ENCODE measurements at regions not wholly inside any gene's neighbourhood (a gene's known extent, or its start where the extent isn't known, plus 50 kb on each side); places are given as distances from the start of the nearest gene placed in this dataset.
"Not testable (repeated sequence)": the region's sequence is repeated elsewhere in the genome, so short reads cannot be mapped to it uniquely, and the experiment has no call there.

- no peak overlapping the region for H3K9ac ChIP-seq (ENCODE audit: low read length in 2 of 2)
- H3K4me1 ChIP-seq (ENCODE audit: control insufficient read depth, insufficient read depth, low read length), result no peaks in the 10 kb centered on the region
- no peak overlapping the region for H3K27ac ChIP-seq (ENCODE audit: low read length)
- H3K27me3 ChIP-seq (ENCODE audit: control insufficient read depth in 1 of 2, insufficient read depth in 2 of 2, low read length in 2 of 2), result no peaks in the 10 kb centered on the region
- H3K4me3 ChIP-seq (ENCODE audit: low read length in 2 of 2), result no peak overlapping the region
- no peaks in the 10 kb centered on the region for H3K36me3 ChIP-seq (ENCODE audit: control insufficient read depth in 2 of 2, insufficient read depth in 2 of 2, low read length in 2 of 2)
- H3K9me3 ChIP-seq (ENCODE audit: control insufficient read depth in 2 of 2, low read length in 2 of 2), result no peaks in the 10 kb centered on the region
These were observed 240.8 kb downstream of the NPR3 start for GRCh38 chr5:32951878-32952277.

GRCh38 chr5:32952421-32952820 lies 241.3 kb downstream of the NPR3 start:
- not testable (repeated sequence) for H3K4me1 ChIP-seq (ENCODE audit: control insufficient read depth, insufficient read depth, low read length); H3K9ac ChIP-seq (ENCODE audit: low read length in 2 of 2); H3K4me3 ChIP-seq (ENCODE audit: low read length in 2 of 2); H3K36me3 ChIP-seq (ENCODE audit: control insufficient read depth in 2 of 2, insufficient read depth in 2 of 2, low read length in 2 of 2); H3K27me3 ChIP-seq (ENCODE audit: control insufficient read depth in 1 of 2, insufficient read depth in 2 of 2, low read length in 2 of 2); H3K27ac ChIP-seq (ENCODE audit: low read length); H3K9me3 ChIP-seq (ENCODE audit: control insufficient read depth in 2 of 2, low read length in 2 of 2)

- Histone ChIP-seq H3K27me3 (ENCODE audit: control insufficient read depth in 1 of 2, insufficient read depth in 2 of 2, low read length in 2 of 2) (no peaks in the 10 kb centered on the region), H3K4me1 (ENCODE audit: control insufficient read depth, insufficient read depth, low read length) (no peaks in the 10 kb centered on the region)
These were observed 242.6 kb downstream of the NPR3 start for GRCh38 chr5:32953694-32954093.

GRCh38 chr5:32955814-32956213 lies 244.7 kb downstream of the NPR3 start:
- Histone ChIP-seq H3K4me3 (ENCODE audit: low read length in 2 of 2) (no peak overlapping the region), H3K27me3 (ENCODE audit: control insufficient read depth in 1 of 2, insufficient read depth in 2 of 2, low read length in 2 of 2) (no peaks in the 10 kb centered on the region), H3K9ac (ENCODE audit: low read length in 2 of 2) (no peak overlapping the region), H3K4me1 (ENCODE audit: control insufficient read depth, insufficient read depth, low read length) (no peaks in the 10 kb centered on the region), H3K27ac (ENCODE audit: low read length) (no peak overlapping the region), H3K36me3 (ENCODE audit: control insufficient read depth in 2 of 2, insufficient read depth in 2 of 2, low read length in 2 of 2) (no peaks in the 10 kb centered on the region), H3K9me3 (ENCODE audit: control insufficient read depth in 2 of 2, low read length in 2 of 2) (no peaks in the 10 kb centered on the region)

More at GRCh38 chr5:32953694-32954093, 242.6 kb downstream of the NPR3 start:
- Histone ChIP-seq H3K27ac (ENCODE audit: low read length) (no peak overlapping the region), H3K4me3 (ENCODE audit: low read length in 2 of 2) (no peak overlapping the region), H3K36me3 (ENCODE audit: control insufficient read depth in 2 of 2, insufficient read depth in 2 of 2, low read length in 2 of 2) (no peaks in the 10 kb centered on the region), H3K9ac (ENCODE audit: low read length in 2 of 2) (no peak overlapping the region), H3K9me3 (ENCODE audit: control insufficient read depth in 2 of 2, low read length in 2 of 2) (no peaks in the 10 kb centered on the region)

- Histone ChIP-seq H3K4me3 (ENCODE audit: low read length in 2 of 2) (no peak overlapping the region), H3K36me3 (ENCODE audit: control insufficient read depth in 2 of 2, insufficient read depth in 2 of 2, low read length in 2 of 2) (no peaks in the 10 kb centered on the region), H3K9ac (ENCODE audit: low read length in 2 of 2) (no peak overlapping the region), H3K4me1 (ENCODE audit: control insufficient read depth, insufficient read depth, low read length) (no peaks in the 10 kb centered on the region), H3K27me3 (ENCODE audit: control insufficient read depth in 1 of 2, insufficient read depth in 2 of 2, low read length in 2 of 2) (no peaks in the 10 kb centered on the region), H3K9me3 (ENCODE audit: control insufficient read depth in 2 of 2, low read length in 2 of 2) (no peaks in the 10 kb centered on the region), H3K27ac (ENCODE audit: low read length) (no peak overlapping the region)
These were observed 249.4 kb downstream of the NPR3 start for GRCh38 chr5:32960340-32961058.

- no peak overlapping the region for H3K27ac ChIP-seq (ENCODE audit: low read length)
- H3K36me3 ChIP-seq (ENCODE audit: control insufficient read depth in 2 of 2, insufficient read depth in 2 of 2, low read length in 2 of 2), result no peaks in the 10 kb centered on the region
- no peaks in the 10 kb centered on the region for H3K27me3 ChIP-seq (ENCODE audit: control insufficient read depth in 1 of 2, insufficient read depth in 2 of 2, low read length in 2 of 2)
- no peaks in the 10 kb centered on the region for H3K9me3 ChIP-seq (ENCODE audit: control insufficient read depth in 2 of 2, low read length in 2 of 2)
- no peak overlapping the region for H3K4me3 ChIP-seq (ENCODE audit: low read length in 2 of 2)
- no peaks in the 10 kb centered on the region for H3K4me1 ChIP-seq (ENCODE audit: control insufficient read depth, insufficient read depth, low read length)
- no peak overlapping the region for H3K9ac ChIP-seq (ENCODE audit: low read length in 2 of 2)
These were observed 249.9 kb downstream of the NPR3 start for GRCh38 chr5:32961059-32961415.

GRCh38 chr5:32964261-32964660 lies 253.1 kb downstream of the NPR3 start:
- Histone ChIP-seq H3K36me3 (ENCODE audit: control insufficient read depth in 2 of 2, insufficient read depth in 2 of 2, low read length in 2 of 2) (no peaks in the 10 kb centered on the region), H3K27ac (ENCODE audit: low read length) (no peak overlapping the region), H3K27me3 (ENCODE audit: control insufficient read depth in 1 of 2, insufficient read depth in 2 of 2, low read length in 2 of 2) (no peaks in the 10 kb centered on the region), H3K4me1 (ENCODE audit: control insufficient read depth, insufficient read depth, low read length) (no peaks in the 10 kb centered on the region), H3K9me3 (ENCODE audit: control insufficient read depth in 2 of 2, low read length in 2 of 2) (no peaks in the 10 kb centered on the region), H3K9ac (ENCODE audit: low read length in 2 of 2) (no peak overlapping the region), H3K4me3 (ENCODE audit: low read length in 2 of 2) (no peak overlapping the region)

GRCh38 chr5:32973646-32974045 lies 262.5 kb downstream of the NPR3 start:
- no peak overlapping the region for H3K4me3 ChIP-seq (ENCODE audit: low read length in 2 of 2)
- H3K27me3 ChIP-seq (ENCODE audit: control insufficient read depth in 1 of 2, insufficient read depth in 2 of 2, low read length in 2 of 2), result no peaks in the 10 kb centered on the region
- no peaks in the 10 kb centered on the region for H3K9me3 ChIP-seq (ENCODE audit: control insufficient read depth in 2 of 2, low read length in 2 of 2)
- no peaks in the 10 kb centered on the region for H3K4me1 ChIP-seq (ENCODE audit: control insufficient read depth, insufficient read depth, low read length)
- H3K27ac ChIP-seq (ENCODE audit: low read length), result no peak overlapping the region
- no peaks in the 10 kb centered on the region for H3K36me3 ChIP-seq (ENCODE audit: control insufficient read depth in 2 of 2, insufficient read depth in 2 of 2, low read length in 2 of 2)
- no peak overlapping the region for H3K9ac ChIP-seq (ENCODE audit: low read length in 2 of 2)

- Histone ChIP-seq H3K27me3 (ENCODE audit: control insufficient read depth in 1 of 2, insufficient read depth in 2 of 2, low read length in 2 of 2) (no peaks in the 10 kb centered on the region), H3K36me3 (ENCODE audit: control insufficient read depth in 2 of 2, insufficient read depth in 2 of 2, low read length in 2 of 2) (no peaks in the 10 kb centered on the region), H3K27ac (ENCODE audit: low read length) (peak overlapping the region; percentile 18), H3K9me3 (ENCODE audit: control insufficient read depth in 2 of 2, low read length in 2 of 2) (no peaks in the 10 kb centered on the region), H3K9ac (ENCODE audit: low read length in 2 of 2) (no peak overlapping the region), H3K4me3 (ENCODE audit: low read length in 2 of 2) (no peak overlapping the region), H3K4me1 (ENCODE audit: control insufficient read depth, insufficient read depth, low read length) (no peaks in the 10 kb centered on the region)
These were observed 264.7 kb downstream of the NPR3 start for GRCh38 chr5:32975656-32976375.

- Histone ChIP-seq H3K27me3 (ENCODE audit: control insufficient read depth in 1 of 2, insufficient read depth in 2 of 2, low read length in 2 of 2) (no peaks in the 10 kb centered on the region), H3K36me3 (ENCODE audit: control insufficient read depth in 2 of 2, insufficient read depth in 2 of 2, low read length in 2 of 2) (no peaks in the 10 kb centered on the region), H3K4me3 (ENCODE audit: low read length in 2 of 2) (no peak overlapping the region), H3K9me3 (ENCODE audit: control insufficient read depth in 2 of 2, low read length in 2 of 2) (peaks cover 0 to 4% of the 10 kb centered on the region in 2 donors), H3K9ac (ENCODE audit: low read length in 2 of 2) (no peak overlapping the region), H3K4me1 (ENCODE audit: control insufficient read depth, insufficient read depth, low read length) (no peaks in the 10 kb centered on the region), H3K27ac (ENCODE audit: low read length) (no peak overlapping the region)
These were observed 269.9 kb downstream of the NPR3 start for GRCh38 chr5:32981061-32981460.
